Effector CD4-positive, alpha-beta T cell (primary cell): ENCODE measurements at regions not wholly inside any gene's neighbourhood (a gene's known extent, or its start where the extent isn't known, plus 50 kb on each side); places are given as distances from the start of the nearest gene placed in this dataset.

ENCODE experiments used
- DNase-seq: peaks from one replicate; pipeline ENCODE4 v3.0.0-alpha.2; 2020

DNA sequence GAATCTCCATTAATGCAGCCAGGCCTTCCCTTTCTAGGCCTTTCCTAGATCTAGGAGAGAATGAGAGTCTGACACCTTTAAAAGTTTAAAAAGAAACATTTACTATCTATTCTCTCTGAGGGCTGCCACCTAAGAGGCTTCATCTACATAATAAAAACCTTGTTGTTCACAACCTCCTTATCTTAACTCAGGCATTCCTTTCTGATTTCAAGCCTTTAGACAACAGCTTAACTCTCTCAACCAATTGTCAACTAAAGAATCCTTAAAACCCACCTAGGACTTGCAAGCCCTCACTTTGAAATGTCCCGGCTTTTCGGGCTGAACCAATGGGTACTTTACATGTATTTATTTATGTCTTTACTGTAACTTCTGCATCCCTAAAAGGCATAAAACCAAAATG is 64.3 kb upstream of the RET start:
- DNase-seq, result no peak

DNA sequence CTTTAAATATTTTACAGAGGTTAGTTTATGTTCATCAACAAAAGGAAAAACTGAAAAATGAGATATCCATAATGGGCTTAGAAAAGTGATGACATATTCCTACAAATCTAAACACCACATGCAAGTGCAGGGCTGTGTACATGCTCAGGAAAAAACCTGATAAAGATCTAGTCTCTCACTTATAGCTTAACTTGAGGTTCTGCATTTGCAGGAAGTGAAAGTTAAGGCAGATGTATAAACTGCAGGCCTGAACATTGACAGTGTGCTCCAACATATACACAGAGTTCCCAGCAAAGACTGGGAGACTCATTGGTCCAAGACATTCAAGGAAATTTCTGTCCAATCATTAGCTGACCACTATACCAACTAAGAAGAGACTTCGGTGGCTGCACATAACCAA is 63.8 kb upstream of the RET start:
- no peak for DNase-seq

DNA sequence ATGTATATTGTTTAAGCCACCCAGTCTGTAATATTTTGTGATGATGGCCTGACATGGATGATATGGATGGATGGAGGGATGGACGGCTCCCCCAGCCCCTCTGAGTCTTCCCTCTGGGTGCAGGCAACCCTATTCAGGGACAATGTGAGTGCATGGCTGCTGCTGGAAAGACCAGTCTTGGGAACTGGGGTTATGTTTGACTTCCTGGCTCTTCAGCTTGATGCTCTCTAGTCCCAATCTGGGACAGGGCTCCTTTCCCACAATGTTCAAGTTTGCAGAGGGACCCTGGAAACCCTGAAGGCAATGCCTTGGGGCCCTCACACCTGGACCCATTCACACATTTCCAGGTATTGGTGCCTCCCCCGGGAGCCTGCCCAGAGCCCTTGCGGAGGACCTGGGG is 52.3 kb upstream of the RET start:
- no peak for DNase-seq

DNA sequence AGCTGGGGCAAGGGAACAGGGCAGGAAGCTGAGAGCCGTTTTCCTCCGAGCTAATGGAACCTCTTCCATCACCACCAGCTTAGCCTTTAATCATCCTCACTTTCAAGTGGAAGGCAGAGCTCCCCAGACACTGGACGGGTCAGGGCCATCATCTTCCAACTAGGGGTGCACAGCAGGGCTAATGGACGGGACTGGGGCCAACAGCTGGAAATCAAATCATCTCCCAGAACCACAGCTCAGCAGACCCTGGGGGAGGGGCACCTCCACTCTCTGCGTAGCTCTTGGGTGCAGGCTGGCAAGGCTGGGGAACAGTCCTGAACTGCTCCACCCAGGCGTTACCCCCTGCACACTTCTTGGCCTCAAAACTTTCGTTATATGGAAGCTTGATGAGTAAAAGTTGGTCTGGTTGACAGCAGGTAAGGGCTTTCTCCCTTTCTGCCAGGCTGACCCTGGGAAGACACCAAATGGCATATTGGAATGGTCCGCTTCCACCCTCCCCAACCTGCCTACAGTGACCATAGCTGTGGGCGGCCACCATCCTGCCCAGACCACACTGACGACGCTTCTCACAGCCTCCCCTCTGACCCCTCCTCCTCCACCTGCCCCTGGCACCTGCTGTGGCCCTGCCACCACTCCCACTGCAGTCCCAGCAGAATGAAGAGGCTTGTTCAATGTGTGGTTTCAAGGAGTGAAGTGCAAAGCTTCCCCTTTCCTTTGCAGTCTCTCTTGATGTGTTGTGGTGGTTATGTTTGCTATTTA is 51.7 kb upstream of the RET start:
- no peak for DNase-seq

DNA sequence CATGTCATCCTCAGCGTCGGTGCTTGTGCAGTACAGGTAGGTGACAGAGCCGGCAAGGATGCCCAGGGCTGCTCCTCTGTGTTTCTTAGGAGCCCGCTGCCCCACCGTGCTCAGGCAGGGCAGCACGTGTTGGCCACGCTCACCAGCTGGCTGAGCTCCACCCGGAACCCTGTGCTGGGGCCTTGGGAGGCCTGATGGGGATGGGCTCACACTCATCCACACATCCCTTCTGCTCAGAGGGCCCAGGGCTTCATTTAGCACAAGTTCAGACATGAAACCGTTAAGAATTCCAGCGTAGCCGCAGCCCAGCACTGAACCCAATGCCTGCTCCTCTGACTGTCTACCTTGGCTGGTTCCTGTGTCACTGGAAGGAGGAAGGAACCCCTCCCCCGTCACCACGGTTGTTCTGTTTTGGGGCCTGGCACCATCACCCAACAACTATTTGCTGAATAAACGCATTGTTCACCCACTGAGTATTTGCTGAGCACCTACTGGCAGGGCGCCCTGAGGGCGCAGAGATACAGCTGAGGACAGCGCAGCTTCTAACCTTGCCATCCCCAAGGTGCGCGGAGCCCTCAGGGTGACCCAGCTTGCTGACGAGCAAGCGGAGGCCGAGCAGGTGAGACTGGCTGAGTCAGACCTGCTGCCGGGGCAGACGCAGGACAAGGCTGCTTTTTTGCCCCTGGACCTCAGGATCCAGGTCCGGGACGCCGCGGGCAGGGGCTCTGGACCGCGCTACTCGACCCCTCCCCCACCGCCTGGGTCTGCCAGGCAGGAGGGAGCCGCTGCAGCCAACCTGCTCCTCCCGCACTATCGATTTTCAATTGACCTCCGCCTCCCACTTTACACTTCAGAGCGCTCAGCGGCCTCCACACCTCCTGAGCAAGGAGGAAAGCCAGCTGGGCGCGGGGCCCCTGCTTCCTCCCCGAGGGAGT is 50.6 kb upstream of the RET start:
- no peak for DNase-seq
